ENCODE measurements at regions not wholly inside any gene's neighbourhood (a gene's known extent, or its start where the extent isn't known, plus 50 kb on each side); places are given as distances from the start of the nearest gene placed in this dataset.

DNA sequence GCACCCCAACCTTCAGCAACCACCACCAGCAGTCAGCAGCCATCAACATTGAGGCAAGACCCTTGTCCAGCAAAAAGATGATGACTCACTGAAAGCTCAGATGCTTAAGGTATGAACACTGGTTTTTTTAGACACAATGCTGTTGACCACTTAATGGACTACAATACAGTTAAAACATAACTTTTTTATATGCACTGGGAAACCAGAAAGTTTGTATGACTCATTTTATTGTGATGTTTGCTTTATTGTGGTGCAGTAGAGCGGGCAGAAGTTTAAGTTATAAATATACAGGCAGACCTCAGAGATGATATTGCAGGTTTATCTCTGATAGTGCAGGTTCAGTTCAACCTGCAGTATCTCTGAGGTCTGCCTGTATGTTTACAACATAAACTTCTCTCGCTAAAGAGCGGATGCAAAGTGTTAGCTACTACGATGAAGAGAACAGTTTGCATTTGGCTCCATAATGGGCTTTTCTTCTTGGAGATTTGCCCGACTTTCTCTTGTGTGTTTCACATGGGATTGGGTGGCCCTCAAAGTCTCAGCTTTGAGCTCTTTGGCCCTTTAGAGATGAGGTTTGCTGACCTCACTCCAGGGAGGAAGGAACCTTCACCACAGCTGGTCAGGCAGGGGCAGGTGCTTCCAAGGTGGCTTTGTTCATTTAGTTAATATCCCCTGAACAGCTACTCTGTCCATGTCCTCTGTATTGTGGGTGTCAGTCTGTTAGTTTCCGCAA is 84.4 kb upstream of the SHH start:
- DNase-seq (ENCODE audit: low spot score) (no peak), ATAC-seq (no peak), FAIRE-seq (no peak)
- Histone ChIP-seq H4K20me1 (ENCODE audit: insufficient read depth, low read length) (no peaks in the 10 kb centered on the region), H3K36me3 (replicated peaks in 1 of 2; ENCODE audit: control insufficient read depth in 1 of 2, insufficient read depth in 2 of 2, low read length in 2 of 2) (no peaks in the 10 kb centered on the region), H3K27ac (ENCODE audit: extremely low read length, insufficient read depth, low read length) (no peak overlapping the region), H3K4me3 (replicated peaks in 1 of 3; ENCODE audit: insufficient read depth in 1 of 3, low read depth in 2 of 3, low read length in 3 of 3) (no peak overlapping the region), H3K4me1 (ENCODE audit: insufficient read depth, low read length) (no peaks in the 10 kb centered on the region), H2AFZ (ENCODE audit: low read length) (no peak overlapping the region), H3K9me3 (ENCODE audit: low read length) (peaks cover 12% of the 10 kb centered on the region), H3K27me3 (ENCODE audit: control insufficient read depth in 1 of 2, insufficient read depth in 2 of 2, low read length in 2 of 2) (peaks cover 2 to 49% of the 10 kb centered on the region in 2 experiments; a peak in 4 of 5 replicates), H3K9ac (ENCODE audit: insufficient read depth, low read depth, low read length) (no peak overlapping the region), H3K79me2 (ENCODE audit: insufficient read depth, low read length) (no peaks in the 10 kb centered on the region), H3K4me2 (ENCODE audit: low read depth, low read length) (no peak overlapping the region)
- in situ Hi-C loops (cut with HindIII; ENCODE audit: extremely low pct_ligation_motif_present, low pct_unique_long_range_greater_than_20kb): no loop called here
- BruUV-seq (replicated peaks): no TSS peak
- CTCF ChIA-PET (ENCODE audit: low intra/inter-chr PET ratio, low total read pairs): no interaction called here
- intact Hi-C loops (cut with micrococcal nuclease; ENCODE audit: unreplicated experiment): no loop called here
- 44% methylated on average over 6 of the region's 6 CpGs for WGBS (ENCODE audit: low lambda C conversion rate)
- POLR2A ChIA-PET: no interaction called here
- no peak for TF ChIP-seq ELF4 (CRISPR knock-in tag; IDR thresholded peaks at IDR 0.05; ENCODE audit: borderline replicate concordance)
- no peak for TF ChIP-seq THYN1 (CRISPR knock-in tag; IDR thresholded peaks at IDR 0.05; ENCODE audit: borderline replicate concordance, low read depth)
- TF ChIP-seq ZNF703 (CRISPR knock-in tag; IDR thresholded peaks at IDR 0.05; ENCODE audit: borderline replicate concordance): no peak
- TF ChIP-seq, protein P1, sequence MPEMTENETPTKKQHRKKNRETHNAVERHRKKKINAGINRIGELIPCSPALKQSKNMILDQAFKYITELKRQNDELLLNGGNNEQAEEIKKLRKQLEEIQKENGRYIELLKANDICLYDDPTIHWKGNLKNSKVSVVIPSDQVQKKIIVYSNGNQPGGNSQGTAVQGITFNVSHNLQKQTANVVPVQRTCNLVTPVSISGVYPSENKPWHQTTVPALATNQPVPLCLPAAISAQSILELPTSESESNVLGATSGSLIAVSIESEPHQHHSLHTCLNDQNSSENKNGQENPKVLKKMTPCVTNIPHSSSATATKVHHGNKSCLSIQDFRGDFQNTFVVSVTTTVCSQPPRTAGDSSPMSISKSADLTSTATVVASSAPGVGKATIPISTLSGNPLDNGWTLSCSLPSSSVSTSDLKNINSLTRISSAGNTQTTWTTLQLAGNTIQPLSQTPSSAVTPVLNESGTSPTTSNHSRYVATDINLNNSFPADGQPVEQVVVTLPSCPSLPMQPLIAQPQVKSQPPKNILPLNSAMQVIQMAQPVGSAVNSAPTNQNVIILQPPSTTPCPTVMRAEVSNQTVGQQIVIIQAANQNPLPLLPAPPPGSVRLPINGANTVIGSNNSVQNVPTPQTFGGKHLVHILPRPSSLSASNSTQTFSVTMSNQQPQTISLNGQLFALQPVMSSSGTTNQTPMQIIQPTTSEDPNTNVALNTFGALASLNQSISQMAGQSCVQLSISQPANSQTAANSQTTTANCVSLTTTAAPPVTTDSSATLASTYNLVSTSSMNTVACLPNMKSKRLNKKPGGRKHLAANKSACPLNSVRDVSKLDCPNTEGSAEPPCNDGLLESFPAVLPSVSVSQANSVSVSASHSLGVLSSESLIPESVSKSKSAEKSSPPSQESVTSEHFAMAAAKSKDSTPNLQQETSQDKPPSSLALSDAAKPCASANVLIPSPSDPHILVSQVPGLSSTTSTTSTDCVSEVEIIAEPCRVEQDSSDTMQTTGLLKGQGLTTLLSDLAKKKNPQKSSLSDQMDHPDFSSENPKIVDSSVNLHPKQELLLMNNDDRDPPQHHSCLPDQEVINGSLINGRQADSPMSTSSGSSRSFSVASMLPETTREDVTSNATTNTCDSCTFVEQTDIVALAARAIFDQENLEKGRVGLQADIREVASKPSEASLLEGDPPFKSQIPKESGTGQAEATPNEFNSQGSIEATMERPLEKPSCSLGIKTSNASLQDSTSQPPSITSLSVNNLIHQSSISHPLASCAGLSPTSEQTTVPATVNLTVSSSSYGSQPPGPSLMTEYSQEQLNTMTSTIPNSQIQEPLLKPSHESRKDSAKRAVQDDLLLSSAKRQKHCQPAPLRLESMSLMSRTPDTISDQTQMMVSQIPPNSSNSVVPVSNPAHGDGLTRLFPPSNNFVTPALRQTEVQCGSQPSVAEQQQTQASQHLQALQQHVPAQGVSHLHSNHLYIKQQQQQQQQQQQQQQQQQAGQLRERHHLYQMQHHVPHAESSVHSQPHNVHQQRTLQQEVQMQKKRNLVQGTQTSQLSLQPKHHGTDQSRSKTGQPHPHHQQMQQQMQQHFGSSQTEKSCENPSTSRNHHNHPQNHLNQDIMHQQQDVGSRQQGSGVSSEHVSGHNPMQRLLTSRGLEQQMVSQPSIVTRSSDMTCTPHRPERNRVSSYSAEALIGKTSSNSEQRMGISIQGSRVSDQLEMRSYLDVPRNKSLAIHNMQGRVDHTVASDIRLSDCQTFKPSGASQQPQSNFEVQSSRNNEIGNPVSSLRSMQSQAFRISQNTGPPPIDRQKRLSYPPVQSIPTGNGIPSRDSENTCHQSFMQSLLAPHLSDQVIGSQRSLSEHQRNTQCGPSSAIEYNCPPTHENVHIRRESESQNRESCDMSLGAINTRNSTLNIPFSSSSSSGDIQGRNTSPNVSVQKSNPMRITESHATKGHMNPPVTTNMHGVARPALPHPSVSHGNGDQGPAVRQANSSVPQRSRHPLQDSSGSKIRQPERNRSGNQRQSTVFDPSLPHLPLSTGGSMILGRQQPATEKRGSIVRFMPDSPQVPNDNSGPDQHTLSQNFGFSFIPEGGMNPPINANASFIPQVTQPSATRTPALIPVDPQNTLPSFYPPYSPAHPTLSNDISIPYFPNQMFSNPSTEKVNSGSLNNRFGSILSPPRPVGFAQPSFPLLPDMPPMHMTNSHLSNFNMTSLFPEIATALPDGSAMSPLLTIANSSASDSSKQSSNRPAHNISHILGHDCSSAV (CRISPR knock-in tag; IDR thresholded peaks at IDR 0.05; ENCODE audit: borderline replicate concordance): no peak
- no peak for TF ChIP-seq KLF12 (CRISPR knock-in tag; IDR thresholded peaks at IDR 0.05; ENCODE audit: borderline replicate concordance)
- no peak for TF ChIP-seq ZNF441 (CRISPR knock-in tag; IDR thresholded peaks at IDR 0.05; ENCODE audit: borderline replicate concordance)
- no peak for TF ChIP-seq SMARCE1 (IDR thresholded peaks at IDR 0.05; ENCODE audit: borderline replicate concordance)
- no peak for TF ChIP-seq RBM22 (optimal IDR thresholded peaks at IDR 0.05; ENCODE audit: low read length)
- TF ChIP-seq ZNF558 (CRISPR knock-in tag; IDR thresholded peaks at IDR 0.05; ENCODE audit: borderline replicate concordance): no peak
- TF ChIP-seq, protein P2, sequence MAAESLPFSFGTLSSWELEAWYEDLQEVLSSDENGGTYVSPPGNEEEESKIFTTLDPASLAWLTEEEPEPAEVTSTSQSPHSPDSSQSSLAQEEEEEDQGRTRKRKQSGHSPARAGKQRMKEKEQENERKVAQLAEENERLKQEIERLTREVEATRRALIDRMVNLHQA (CRISPR knock-in tag; IDR thresholded peaks at IDR 0.05): no peak
- no peak for TF ChIP-seq MAF1 (CRISPR knock-in tag; IDR thresholded peaks at IDR 0.05; ENCODE audit: borderline replicate concordance)
- no peak for TF ChIP-seq ZSCAN31 (CRISPR knock-in tag; IDR thresholded peaks at IDR 0.05; ENCODE audit: low read depth)
- TF ChIP-seq, protein P3, sequence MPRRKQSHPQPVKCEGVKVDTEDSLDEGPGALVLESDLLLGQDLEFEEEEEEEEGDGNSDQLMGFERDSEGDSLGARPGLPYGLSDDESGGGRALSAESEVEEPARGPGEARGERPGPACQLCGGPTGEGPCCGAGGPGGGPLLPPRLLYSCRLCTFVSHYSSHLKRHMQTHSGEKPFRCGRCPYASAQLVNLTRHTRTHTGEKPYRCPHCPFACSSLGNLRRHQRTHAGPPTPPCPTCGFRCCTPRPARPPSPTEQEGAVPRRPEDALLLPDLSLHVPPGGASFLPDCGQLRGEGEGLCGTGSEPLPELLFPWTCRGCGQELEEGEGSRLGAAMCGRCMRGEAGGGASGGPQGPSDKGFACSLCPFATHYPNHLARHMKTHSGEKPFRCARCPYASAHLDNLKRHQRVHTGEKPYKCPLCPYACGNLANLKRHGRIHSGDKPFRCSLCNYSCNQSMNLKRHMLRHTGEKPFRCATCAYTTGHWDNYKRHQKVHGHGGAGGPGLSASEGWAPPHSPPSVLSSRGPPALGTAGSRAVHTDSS (CRISPR knock-in tag; conservative IDR thresholded peaks at IDR 0.05): no peak
- TF ChIP-seq ZNF10 (CRISPR knock-in tag; IDR thresholded peaks at IDR 0.05; ENCODE audit: borderline replicate concordance, low read depth): no peak

All from HepG2 (cell line).